ENCODE measurements at regions not wholly inside any gene's neighbourhood (a gene's known extent, or its start where the extent isn't known, plus 50 kb on each side); places are given as distances from the start of the nearest gene placed in this dataset.

- TF ChIP-seq POLR2A (IDR thresholded peaks at IDR 0.05; ENCODE audit: low read length) (no peak), GATA1 (IDR thresholded peaks at IDR 0.05; ENCODE audit: low read depth, low read length) (no peak)
These were observed 755.4 kb upstream of the VRK2 start for GRCh38 chr2:57291209-57291608.

Data from erythroblast (primary cell).